HFF-Myc (cell line): ENCODE measurements at regions not wholly inside any gene's neighbourhood (a gene's known extent, or its start where the extent isn't known, plus 50 kb on each side); places are given as distances from the start of the nearest gene placed in this dataset.

ENCODE experiments used
- DNase-seq: peaks from one replicate; pipeline ENCODE4 v3.0.0-alpha.2; 2011; ENCODE audit warnings: low read depth; ENCODE audit errors: extremely low read depth
- H3K4me3 ChIP-seq: replicated peaks from 2 replicates; pipeline ENCODE4 v1.5.1; 2011; ENCODE audit warnings: low read depth, mild to moderate bottlenecking, control low read depth, low read length
- CTCF ChIP-seq: IDR thresholded peaks from 2 replicates; pipeline ENCODE4 v1.5.1; 2012; ENCODE audit warnings: mild to moderate bottlenecking, low read depth, low read length, control low read depth; ENCODE audit errors: missing control alignments

- DNase-seq, result no peak
Observed at GRCh38 chr3:154783061-154783460, 297.1 kb upstream of the MME start.

GRCh38 chr3:154782151-154782550, 298.0 kb upstream of the MME start:
- DNase-seq, result no peak
- H3K4me3 ChIP-seq, result no peak overlapping the region
- TF ChIP-seq CTCF, result no peak

More at GRCh38 chr3:154783061-154783460, 297.1 kb upstream of the MME start:
- TF ChIP-seq CTCF, result no peak
- H3K4me3 ChIP-seq, result no peak overlapping the region

- H3K4me3 ChIP-seq, result no peak overlapping the region
- no peak for DNase-seq
- TF ChIP-seq CTCF, result peak; percentile 21
Observed at GRCh38 chr3:154781595-154781994, 298.5 kb upstream of the MME start.

GRCh38 chr3:154780263-154780662, 299.9 kb upstream of the MME start:
- no peak for DNase-seq
- no peak overlapping the region for H3K4me3 ChIP-seq
- no peak for TF ChIP-seq CTCF

GRCh38 chr3:154779571-154779970, 300.5 kb upstream of the MME start:
- DNase-seq, result no peak
- no peak overlapping the region for H3K4me3 ChIP-seq
- no peak for TF ChIP-seq CTCF

- TF ChIP-seq CTCF, result no peak
- H3K4me3 ChIP-seq, result no peak overlapping the region
- no peak for DNase-seq
Observed at GRCh38 chr3:154778057-154778456, 302.1 kb upstream of the MME start.

- TF ChIP-seq CTCF, result no peak
- no peak for DNase-seq
- no peak overlapping the region for H3K4me3 ChIP-seq
Observed at GRCh38 chr3:154776549-154777225, 303.4 kb upstream of the MME start.
